Tibial nerve (tissue), 4 donors: ENCODE measurements at regions not wholly inside any gene's neighbourhood (a gene's known extent, or its start where the extent isn't known, plus 50 kb on each side); places are given as distances from the start of the nearest gene placed in this dataset.

ENCODE experiments used
- DNase-seq, 2 donors: peaks; one replicate each; pipeline ENCODE4 v3.0.0-alpha.2; 2019; ENCODE audit warnings: low spot score in 2 of 2
- H3K27ac ChIP-seq, 4 donors: fragments of 200-600 bp; sonication (generic) in 3 of 4; one replicate each; pipeline ENCODE4 v1.5.1; 2017 to 2019; ENCODE audit warnings: mild to moderate bottlenecking in 1 of 4
- H3K27me3 ChIP-seq, 2 donors: fragments of 200-600 bp; sonication (generic) in 1 of 2; one replicate each; pipeline versions ENCODE4 v1.5.1 to v1.6.0; 2017 to 2019
- H3K36me3 ChIP-seq, 3 donors: fragments of 200-600 bp; sonication (generic); one replicate each; pipeline ENCODE4 v1.5.1; 2018 to 2019
- H3K4me1 ChIP-seq, 4 donors: fragments of 200-600 bp; sonication (generic) in 3 of 4; one replicate each; pipeline ENCODE4 v1.5.1; 2017 to 2019
- H3K4me3 ChIP-seq, 4 donors: fragments of 200-600 bp; sonication (generic) in 3 of 4; one replicate each; pipeline ENCODE4 v1.5.1; 2017 to 2019; ENCODE audit warnings: mild to moderate bottlenecking in 1 of 4, moderate library complexity in 1 of 4
- H3K9me3 ChIP-seq, 4 donors: fragments of 200-600 bp; sonication (generic) in 3 of 4; one replicate each; pipeline ENCODE4 v1.5.1; 2017 to 2019
- EP300 ChIP-seq, 2 donors: sonication (generic); formaldehyde crosslinking; IDR thresholded peaks; one replicate each; pipeline ENCODE4 v1.6.1; 2017; ENCODE audit warnings: antibody characterized with exemption in 2 of 2, mild to moderate bottlenecking in 1 of 2
- POLR2A ChIP-seq, 2 donors: fragments of 450-650 bp; IDR thresholded peaks; one replicate each; pipeline ENCODE4 v1.6.1; 2017; ENCODE audit warnings: antibody characterized with exemption in 2 of 2, mild to moderate bottlenecking in 2 of 2, moderate library complexity in 2 of 2
- WGBS, 2 donors: methylation state at CpG; one replicate each; pipeline ENCODE4 v1.1.5; 2018; 5-methylcytosine and 5-hydroxymethylcytosine counted together
- TF ChIP-seq, protein P1 (sequence below), 5 experiments: fragments of 200-600 bp in 3 of 5; fragments of 450-650 bp in 2 of 5; sonication (generic) in 3 of 5; IDR thresholded peaks; one replicate each; pipeline ENCODE4 v1.5.1; 2016 to 2019; ENCODE audit warnings: antibody characterized with exemption in 5 of 5, mild to moderate bottlenecking in 3 of 5, moderate library complexity in 2 of 5

DNA sequence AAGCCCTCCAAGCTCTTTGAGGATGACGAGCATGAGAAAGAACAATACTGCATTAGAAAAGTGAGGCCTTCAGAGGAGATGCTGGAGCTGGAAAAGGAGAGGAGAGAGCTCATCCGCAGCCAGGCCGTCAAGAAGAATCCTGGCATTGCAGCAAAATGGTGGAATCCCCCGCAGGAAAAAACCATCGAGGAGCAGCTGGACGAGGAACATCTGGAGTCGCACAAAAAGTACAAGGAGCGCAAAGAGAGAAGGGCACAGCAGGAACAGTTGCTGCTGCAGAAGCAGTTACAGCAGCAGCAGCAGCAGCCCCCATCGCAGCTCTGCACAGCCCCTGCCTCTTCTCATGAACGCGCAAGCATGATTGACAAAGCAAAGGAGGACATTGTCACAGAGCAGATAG is 71.2 kb downstream of the C9orf152 start:
- Histone ChIP-seq H3K27me3 (no peaks in the 10 kb centered on the region), H3K36me3 (peaks cover 0 to 32% (median 0%) of the 10 kb centered on the region in 3 donors), H3K4me3 (no peak overlapping the region), H3K9me3 (no peaks in the 10 kb centered on the region), H3K4me1 (peaks cover 0 to 38% (median 21%) of the 10 kb centered on the region in 4 donors), H3K27ac (no peak overlapping the region)
- no peak for DNase-seq
- TF ChIP-seq, protein P1, sequence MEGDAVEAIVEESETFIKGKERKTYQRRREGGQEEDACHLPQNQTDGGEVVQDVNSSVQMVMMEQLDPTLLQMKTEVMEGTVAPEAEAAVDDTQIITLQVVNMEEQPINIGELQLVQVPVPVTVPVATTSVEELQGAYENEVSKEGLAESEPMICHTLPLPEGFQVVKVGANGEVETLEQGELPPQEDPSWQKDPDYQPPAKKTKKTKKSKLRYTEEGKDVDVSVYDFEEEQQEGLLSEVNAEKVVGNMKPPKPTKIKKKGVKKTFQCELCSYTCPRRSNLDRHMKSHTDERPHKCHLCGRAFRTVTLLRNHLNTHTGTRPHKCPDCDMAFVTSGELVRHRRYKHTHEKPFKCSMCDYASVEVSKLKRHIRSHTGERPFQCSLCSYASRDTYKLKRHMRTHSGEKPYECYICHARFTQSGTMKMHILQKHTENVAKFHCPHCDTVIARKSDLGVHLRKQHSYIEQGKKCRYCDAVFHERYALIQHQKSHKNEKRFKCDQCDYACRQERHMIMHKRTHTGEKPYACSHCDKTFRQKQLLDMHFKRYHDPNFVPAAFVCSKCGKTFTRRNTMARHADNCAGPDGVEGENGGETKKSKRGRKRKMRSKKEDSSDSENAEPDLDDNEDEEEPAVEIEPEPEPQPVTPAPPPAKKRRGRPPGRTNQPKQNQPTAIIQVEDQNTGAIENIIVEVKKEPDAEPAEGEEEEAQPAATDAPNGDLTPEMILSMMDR (IDR thresholded peaks at IDR 0.05) = no peak
- TF ChIP-seq EP300 (IDR thresholded peaks at IDR 0.05) (no peak), POLR2A (IDR thresholded peaks at IDR 0.05) (no peak)
- WGBS, 2 donors = 90 to 94% methylated on average over 11 of the region's 11 CpGs

DNA sequence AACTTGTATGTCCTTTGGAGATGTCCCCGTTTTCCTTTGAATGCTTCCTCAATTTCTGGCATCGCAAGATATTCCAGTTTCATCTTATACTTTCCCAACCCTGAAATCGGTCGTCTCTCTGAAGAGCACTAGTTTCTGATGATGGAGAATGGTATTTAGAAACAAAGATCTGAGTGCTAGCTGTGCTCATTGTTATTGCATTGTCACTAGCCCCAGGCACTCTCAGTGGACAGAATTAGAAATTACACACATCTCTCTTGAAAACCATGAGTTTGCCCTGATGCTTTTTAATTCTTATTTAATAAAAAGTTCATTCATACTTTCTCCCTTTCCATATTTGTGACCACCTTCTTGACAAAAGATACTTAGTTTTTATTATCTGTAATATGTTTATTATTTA is 67.7 kb downstream of the C9orf152 start:
- 85 to 87% methylated on average over 4 of the region's 4 CpGs for WGBS, 2 donors
- peaks cover 0 to 32% (median 0%) of the 10 kb centered on the region in 3 donors for H3K36me3 ChIP-seq
- DNase-seq = no peak
- peak overlapping the region in 2 of 4 donors; percentile 56 to 77 for H3K27ac ChIP-seq
- H3K4me1 ChIP-seq = peaks cover 0 to 40% (median 22%) of the 10 kb centered on the region in 4 donors
- no peaks in the 10 kb centered on the region for H3K9me3 ChIP-seq
- no peak overlapping the region for H3K4me3 ChIP-seq
- no peaks in the 10 kb centered on the region for H3K27me3 ChIP-seq
- TF ChIP-seq, protein P1 (IDR thresholded peaks at IDR 0.05) = no peak
- TF ChIP-seq POLR2A (IDR thresholded peaks at IDR 0.05) = no peak

DNA sequence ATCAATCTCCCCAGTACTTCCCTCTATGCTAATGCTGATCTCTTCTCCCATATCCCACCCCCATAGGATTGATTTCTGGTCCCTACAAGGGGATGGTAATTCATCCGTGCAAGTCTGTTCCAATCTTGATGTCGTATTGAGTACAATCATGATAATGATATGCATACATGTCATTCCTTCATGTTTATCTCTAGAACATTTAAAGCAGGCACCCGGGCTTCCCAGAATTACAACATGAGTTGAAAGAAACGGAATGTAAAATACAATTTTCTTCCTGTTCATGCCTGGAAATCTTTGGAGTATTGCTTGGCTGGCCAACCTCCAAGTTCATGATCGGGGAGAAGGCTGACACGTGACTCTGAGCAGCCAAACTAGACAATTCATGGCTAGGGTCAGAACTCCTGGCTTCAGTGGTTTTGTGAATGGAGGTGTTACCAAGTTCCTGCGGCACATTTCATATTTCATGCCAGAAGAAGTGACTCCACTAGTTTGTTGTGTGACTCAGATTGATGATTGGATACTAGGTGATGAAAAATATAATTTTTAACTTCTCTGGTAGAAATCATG is 66.6 kb downstream of the C9orf152 start:
- peak; percentile 59 to 72 for DNase-seq
- H3K4me3 ChIP-seq = no peak overlapping the region
- WGBS, 2 donors = 8 to 12% methylated on average over 7 of the region's 7 CpGs
- peak overlapping the region in 2 of 4 donors; percentile 56 to 77 for H3K27ac ChIP-seq
- H3K27me3 ChIP-seq = no peaks in the 10 kb centered on the region
- peak in 1 of 2 donors; percentile 70 for TF ChIP-seq EP300 (IDR thresholded peaks at IDR 0.05)
- TF ChIP-seq POLR2A (IDR thresholded peaks at IDR 0.05) = no peak
- peaks cover 0 to 27% (median 0%) of the 10 kb centered on the region in 3 donors for H3K36me3 ChIP-seq
- H3K4me1 ChIP-seq = peaks cover 0 to 43% (median 24%) of the 10 kb centered on the region in 4 donors
- no peaks in the 10 kb centered on the region for H3K9me3 ChIP-seq

DNA sequence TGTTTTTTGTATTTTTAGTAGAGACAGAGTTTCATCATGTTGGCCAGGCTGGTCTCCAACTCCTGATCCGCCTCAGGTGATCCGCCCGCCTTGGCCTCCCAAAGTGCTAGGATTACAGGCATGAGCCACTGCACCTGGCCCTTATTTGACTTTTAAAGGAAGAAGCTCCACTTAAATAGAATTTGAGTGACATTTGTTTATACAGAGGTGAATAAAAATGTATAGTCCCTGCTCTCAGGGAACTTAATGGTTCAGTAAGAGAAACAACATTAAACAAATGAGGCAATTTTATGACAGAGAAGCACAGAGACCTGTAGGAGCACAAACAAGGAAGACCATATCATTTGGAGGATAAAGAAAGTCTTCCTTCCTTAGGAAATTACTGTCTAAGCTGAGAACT is 65.7 kb downstream of the C9orf152 start:
- WGBS, 2 donors = 97 to 100% methylated on average over 3 of the region's 3 CpGs

DNA sequence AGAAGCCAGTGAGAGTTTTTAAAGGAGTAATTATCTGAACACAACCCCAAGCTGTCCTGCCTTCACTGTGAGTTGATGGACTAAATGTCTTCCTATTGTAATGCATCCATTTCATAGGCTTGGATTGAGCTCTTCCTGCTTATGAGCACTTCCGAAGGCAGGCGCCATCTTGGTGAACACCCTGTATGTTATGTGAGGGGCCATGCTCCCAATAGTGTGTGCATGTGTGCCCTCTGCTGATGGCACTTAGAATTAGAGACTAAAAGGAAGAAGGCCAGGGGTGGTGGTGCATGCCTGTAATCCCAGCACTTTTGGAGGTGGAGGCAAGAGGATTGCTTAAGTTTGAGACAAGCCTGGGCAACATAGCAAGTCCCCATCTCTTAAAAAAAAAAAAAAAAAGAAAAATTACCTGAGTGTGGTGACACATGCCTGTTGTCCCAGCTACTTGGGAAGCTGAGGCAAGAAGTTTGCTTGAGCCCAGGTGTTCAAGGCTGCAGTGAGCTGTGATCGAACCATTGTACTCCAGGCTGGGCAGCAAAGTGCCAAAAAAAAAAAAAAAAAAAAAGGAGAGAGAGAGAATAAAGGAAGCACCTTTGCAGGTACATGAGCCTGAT is 65.0 kb downstream of the C9orf152 start:
- Histone ChIP-seq H3K36me3 (peaks cover 0 to 10% (median 0%) of the 10 kb centered on the region in 3 donors), H3K4me3 (no peak overlapping the region), H3K9me3 (no peaks in the 10 kb centered on the region), H3K27me3 (no peaks in the 10 kb centered on the region), H3K4me1 (peaks cover 0 to 58% (median 36%) of the 10 kb centered on the region in 4 donors), H3K27ac (peak overlapping the region in 1 of 4 donors; percentile 29)
- no peak for DNase-seq
- WGBS, 2 donors = 88 to 91% methylated on average over 3 of the region's 3 CpGs
- TF ChIP-seq POLR2A (IDR thresholded peaks at IDR 0.05) = no peak
- no peak for TF ChIP-seq EP300 (IDR thresholded peaks at IDR 0.05)

More for the DNA sequence above, 65.7 kb downstream of the C9orf152 start:
- DNase-seq = no peak
- Histone ChIP-seq H3K4me1 (peaks cover 0 to 50% (median 31%) of the 10 kb centered on the region in 4 donors), H3K36me3 (peaks cover 0 to 17% (median 0%) of the 10 kb centered on the region in 3 donors), H3K27ac (peak overlapping the region in 1 of 4 donors; percentile 77), H3K27me3 (no peaks in the 10 kb centered on the region), H3K4me3 (no peak overlapping the region), H3K9me3 (no peaks in the 10 kb centered on the region)
- no peak for TF ChIP-seq POLR2A (IDR thresholded peaks at IDR 0.05)
- TF ChIP-seq EP300 (IDR thresholded peaks at IDR 0.05) = no peak
- TF ChIP-seq, protein P1 (IDR thresholded peaks at IDR 0.05) = no peak

DNA sequence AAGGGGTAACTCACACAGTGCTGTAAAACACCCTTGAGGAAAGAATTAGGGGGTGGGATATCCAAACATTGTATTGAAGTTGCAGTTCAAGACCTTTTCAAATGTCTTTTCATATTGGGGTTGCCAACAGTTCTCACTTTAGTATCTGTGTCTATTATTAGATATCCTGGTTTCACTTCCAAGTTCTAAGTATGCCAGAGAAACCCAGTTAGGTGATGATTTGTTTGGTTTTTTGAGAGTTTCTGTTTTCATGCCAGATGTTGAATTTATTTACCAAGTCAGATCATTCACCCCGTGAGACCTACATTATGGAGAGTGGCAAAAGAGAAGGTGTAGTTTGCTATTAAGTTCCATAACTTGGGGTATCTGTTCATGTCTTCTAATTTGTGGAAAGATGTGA is 64.5 kb downstream of the C9orf152 start:
- no peak for TF ChIP-seq POLR2A (IDR thresholded peaks at IDR 0.05)
- TF ChIP-seq, protein P1 (IDR thresholded peaks at IDR 0.05) = no peak
- no peak for TF ChIP-seq EP300 (IDR thresholded peaks at IDR 0.05)
- DNase-seq = no peak
- Histone ChIP-seq H3K27me3 (no peaks in the 10 kb centered on the region), H3K4me3 (no peak overlapping the region), H3K9me3 (no peaks in the 10 kb centered on the region), H3K27ac (peak overlapping the region in 1 of 4 donors; percentile 29), H3K4me1 (peaks cover 0 to 63% (median 39%) of the 10 kb centered on the region in 4 donors), H3K36me3 (peaks cover 0 to 5% (median 0%) of the 10 kb centered on the region in 3 donors)
- 45 to 46% methylated on average over 1 of the region's 1 CpG for WGBS, 2 donors
